Epithelial cell of esophagus (primary cell): ENCODE measurements at regions not wholly inside any gene's neighbourhood (a gene's known extent, or its start where the extent isn't known, plus 50 kb on each side); places are given as distances from the start of the nearest gene placed in this dataset.

ENCODE experiments used
- DNase-seq: peaks from one replicate; pipeline ENCODE4 v3.0.0; 2010; ENCODE audit warnings: low read depth
- H3K4me3 ChIP-seq: 2 replicates; pipeline ENCODE4 v1.5.1; 2011; ENCODE audit warnings: mild to moderate bottlenecking, low read length, control low read depth
- TF ChIP-seq, protein P1 (sequence below): IDR thresholded peaks from 2 replicates; pipeline ENCODE4 v1.5.1; 2011; ENCODE audit warnings: low read depth, mild to moderate bottlenecking, low read length, control low read depth, inconsistent platforms; ENCODE audit not compliant: insufficient read depth; ENCODE audit errors: missing control alignments

DNA sequence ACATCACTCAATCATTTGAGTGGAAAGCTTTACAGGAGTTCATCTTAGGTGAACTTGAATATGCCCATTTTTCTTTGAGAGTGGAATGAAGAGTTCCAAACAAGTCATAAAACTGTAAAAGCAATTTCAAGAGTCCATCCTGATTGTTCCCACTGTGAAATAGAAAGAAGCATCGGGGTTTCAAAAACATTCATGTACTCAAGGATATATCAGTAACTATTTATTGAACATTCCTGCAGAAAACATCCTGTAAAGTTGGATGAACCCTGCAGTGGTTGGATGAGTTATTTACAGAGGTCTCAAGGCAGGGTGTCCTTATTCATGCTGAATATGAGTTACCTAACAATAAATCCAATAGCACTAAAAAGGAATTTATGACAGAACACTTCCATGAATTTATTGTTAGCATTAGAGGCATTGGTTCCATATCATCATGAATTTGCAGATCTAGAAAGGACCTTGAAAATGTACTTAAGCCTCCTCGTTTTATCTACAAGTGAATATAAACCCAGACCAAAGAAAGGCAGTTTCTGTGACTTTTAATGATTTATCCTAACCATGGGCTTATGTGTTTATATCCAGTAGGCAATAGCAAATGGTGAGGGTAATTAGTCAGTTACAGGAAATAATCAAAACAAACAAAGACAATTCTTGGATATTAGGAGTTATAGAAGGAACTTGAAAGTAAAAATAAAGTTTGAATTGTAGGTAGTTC is 361.9 kb upstream of the KCNMB2 start:
- TF ChIP-seq, protein P1, sequence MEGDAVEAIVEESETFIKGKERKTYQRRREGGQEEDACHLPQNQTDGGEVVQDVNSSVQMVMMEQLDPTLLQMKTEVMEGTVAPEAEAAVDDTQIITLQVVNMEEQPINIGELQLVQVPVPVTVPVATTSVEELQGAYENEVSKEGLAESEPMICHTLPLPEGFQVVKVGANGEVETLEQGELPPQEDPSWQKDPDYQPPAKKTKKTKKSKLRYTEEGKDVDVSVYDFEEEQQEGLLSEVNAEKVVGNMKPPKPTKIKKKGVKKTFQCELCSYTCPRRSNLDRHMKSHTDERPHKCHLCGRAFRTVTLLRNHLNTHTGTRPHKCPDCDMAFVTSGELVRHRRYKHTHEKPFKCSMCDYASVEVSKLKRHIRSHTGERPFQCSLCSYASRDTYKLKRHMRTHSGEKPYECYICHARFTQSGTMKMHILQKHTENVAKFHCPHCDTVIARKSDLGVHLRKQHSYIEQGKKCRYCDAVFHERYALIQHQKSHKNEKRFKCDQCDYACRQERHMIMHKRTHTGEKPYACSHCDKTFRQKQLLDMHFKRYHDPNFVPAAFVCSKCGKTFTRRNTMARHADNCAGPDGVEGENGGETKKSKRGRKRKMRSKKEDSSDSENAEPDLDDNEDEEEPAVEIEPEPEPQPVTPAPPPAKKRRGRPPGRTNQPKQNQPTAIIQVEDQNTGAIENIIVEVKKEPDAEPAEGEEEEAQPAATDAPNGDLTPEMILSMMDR = no peak
- H3K4me3 ChIP-seq = no peak overlapping the region
- no peak for DNase-seq

DNA sequence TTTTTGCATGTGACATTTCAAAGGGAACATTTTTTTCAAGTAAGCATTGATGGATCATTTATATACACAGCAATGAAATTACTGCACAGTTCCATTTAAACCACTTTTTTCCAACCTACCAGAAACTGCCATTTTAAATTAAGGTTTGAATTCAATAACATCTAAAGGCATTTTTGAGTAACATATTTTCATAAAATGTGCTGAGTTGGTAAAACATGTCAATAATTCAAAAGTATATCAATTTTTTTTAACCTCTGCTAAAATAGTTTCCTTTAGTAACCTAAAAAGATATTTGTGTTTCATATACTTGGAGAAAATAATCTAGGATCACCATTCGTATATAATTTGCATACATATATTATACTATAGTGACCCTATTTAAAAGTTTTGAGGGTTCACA is 355.1 kb upstream of the KCNMB2 start:
- H3K4me3 ChIP-seq = no peak overlapping the region
- no peak for DNase-seq
- TF ChIP-seq, protein P1 = no peak

DNA sequence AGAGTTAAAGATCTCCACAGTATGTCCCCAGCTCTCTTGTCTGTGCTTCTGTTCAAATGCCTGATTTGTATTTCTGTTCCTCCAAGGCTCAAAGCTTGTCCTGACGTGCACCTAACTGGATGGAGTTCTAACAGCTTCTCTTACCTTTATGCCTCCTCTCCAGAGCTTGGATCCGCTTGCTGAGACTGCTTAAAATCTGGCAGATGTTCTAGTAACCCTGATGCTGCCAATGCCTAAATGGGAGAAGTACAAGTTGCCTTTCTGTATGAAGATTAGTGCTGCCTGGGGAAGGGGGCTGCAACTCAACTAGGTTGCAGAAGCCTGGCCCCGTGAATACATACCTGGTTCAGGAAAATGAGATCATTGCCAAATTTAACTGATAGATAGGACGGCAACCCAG is 354.5 kb upstream of the KCNMB2 start:
- no peak overlapping the region for H3K4me3 ChIP-seq
- no peak for DNase-seq
- TF ChIP-seq, protein P1 = no peak

DNA sequence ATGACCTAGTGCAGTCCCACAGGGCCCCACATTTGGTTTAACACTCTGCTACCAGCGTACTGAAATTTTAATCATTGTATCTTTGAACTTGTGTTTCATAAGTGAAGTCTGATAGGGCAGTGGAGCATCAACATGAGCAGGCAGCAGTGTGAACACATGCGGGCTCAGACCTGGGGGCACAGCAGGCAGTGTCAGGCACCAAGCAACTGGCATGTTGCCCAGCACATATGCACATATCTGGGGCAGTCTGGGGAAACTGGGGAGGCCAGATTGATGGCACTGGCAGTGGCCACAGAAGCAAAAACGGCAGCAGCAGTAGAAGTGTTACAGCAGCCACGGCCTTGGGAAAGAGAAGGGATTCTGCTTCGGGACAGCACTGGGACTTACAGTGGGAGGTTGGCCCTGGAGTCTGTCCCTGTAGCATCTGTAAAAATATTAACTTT is 353.9 kb upstream of the KCNMB2 start:
- TF ChIP-seq, protein P1 = no peak
- H3K4me3 ChIP-seq = no peak overlapping the region
- DNase-seq = no peak

DNA sequence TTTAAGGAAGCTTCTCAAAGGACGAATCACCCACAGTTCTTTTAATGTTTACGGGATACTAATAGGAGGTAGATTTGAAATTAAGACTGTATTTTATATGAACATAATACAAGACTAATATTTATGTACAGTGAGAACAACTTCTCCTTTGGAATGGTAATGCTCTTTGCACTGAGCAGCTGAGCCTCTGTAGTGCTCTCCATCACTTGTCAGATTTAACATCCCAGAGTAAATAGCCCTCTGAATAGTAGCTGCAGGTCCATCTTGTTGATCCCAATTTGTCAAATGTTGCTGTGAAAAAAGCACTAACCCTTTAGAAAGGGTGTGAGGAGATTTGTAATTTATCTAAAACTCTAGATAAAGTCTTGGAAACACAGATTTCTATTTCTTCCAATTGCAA is 351.4 kb upstream of the KCNMB2 start:
- TF ChIP-seq, protein P1 = no peak

DNA sequence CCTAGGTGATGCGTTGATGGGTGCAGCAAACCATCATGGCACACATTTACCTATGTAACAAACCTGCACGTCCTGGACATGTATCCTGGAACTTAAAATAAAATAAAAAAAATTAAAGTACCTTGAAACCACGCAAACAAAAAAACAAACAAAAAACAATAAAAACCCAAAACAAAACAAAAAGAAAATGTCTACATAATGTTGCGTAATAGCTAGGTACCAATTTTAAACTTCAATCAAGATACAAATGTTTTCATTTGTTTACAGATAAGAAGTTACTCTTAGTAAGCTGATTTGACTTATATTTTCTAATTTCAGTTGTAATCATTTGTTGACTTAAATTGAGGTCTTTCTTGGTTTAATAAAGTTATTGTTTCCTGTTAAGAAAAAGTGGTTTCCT is 349.6 kb upstream of the KCNMB2 start:
- TF ChIP-seq, protein P1 = no peak
- no peak for DNase-seq
- no peak overlapping the region for H3K4me3 ChIP-seq

More for the DNA sequence above, 351.4 kb upstream of the KCNMB2 start:
- H3K4me3 ChIP-seq = no peak overlapping the region
- no peak for DNase-seq

DNA sequence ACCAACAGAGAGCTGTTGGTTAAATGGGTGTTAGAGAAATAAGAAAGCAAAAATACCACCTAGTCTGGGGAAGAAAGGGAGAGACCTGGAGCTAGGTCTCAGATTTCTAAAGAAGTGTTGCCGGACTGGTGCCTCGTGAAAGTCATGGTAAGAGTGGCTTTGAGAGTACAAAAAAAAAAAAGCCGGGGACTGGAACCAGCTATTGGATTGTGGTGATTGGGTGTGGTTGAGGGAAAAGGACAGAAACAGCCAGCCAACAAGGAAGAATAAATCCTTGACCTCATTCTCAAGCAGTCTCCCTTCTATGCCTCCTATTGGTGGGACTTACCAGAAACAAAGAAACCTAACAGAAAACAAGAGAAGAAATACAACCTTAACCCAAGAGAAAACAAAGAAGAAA is 346.4 kb upstream of the KCNMB2 start:
- no peak overlapping the region for H3K4me3 ChIP-seq
- TF ChIP-seq, protein P1 = no peak
- no peak for DNase-seq
